ENCODE measurements at regions not wholly inside any gene's neighbourhood (a gene's known extent, or its start where the extent isn't known, plus 50 kb on each side); places are given as distances from the start of the nearest gene placed in this dataset.

DNA sequence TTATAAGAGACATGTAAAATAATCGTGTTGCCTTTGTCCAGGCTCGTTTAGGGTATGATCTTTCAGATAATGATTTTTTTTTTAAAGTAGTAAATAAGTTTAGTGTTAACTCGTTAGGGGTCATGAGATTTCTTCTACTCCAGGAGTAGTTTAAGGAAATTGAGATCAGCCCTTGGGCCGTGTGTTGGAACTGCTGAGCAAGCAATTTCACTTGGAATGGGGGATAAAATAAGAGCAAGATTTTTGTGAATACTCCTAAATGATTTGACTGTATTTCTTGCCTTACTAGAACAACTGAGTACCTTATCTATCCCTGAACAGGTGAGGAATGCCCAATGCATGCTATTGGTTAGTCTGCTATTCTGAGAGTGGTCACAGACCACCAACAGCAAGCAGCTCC is 102.2 kb upstream of the SERPINE2 start:
- TF ChIP-seq CTCF (IDR thresholded peaks at IDR 0.05; ENCODE audit: unreplicated experiment), result no peak
- DNase-seq (ENCODE audit: unreplicated experiment), result no peak
- ChIA-PET POLR2A (interaction anchor here (0.6 to 0.7 kb wide), 2 partner anchors 54 to 153 kb away, joined by 3 to 4 read pairs; no protein-coding TSS in a partner anchor), CTCF (no interaction called here)
- peaks cover 24% of the 10 kb centered on the region for H3K4me1 Mint-ChIP-seq (ENCODE audit: insufficient read depth, unreplicated experiment)
- H3K27me3 Mint-ChIP-seq (ENCODE audit: insufficient read depth, unreplicated experiment), result no peaks in the 10 kb centered on the region
- intact Hi-C loops (cut with micrococcal nuclease), result loop anchor here (5.0 kb wide), 1 partner anchor 81 kb away; no protein-coding TSS in a partner anchor
- H3K36me3 Mint-ChIP-seq (ENCODE audit: insufficient read depth, unreplicated experiment), result no peaks in the 10 kb centered on the region
- no TSS peak for BruUV-seq (replicated peaks)
- no peaks in the 10 kb centered on the region for H3K9me3 Mint-ChIP-seq (ENCODE audit: unreplicated experiment)
- peak overlapping the region; percentile 99 for H3K27ac Mint-ChIP-seq (ENCODE audit: low read depth, unreplicated experiment)
- H3K4me3 Mint-ChIP-seq (ENCODE audit: unreplicated experiment), result no peak overlapping the region

GRCh38 chr2:224137208-224137607 is 98.1 kb upstream of the SERPINE2 start:
- H3K27me3 Mint-ChIP-seq (ENCODE audit: insufficient read depth, unreplicated experiment), result no peaks in the 10 kb centered on the region
- intact Hi-C loops (cut with micrococcal nuclease), result no loop called here
- ChIA-PET POLR2A (no interaction called here), CTCF (no interaction called here)
- H3K4me3 Mint-ChIP-seq (ENCODE audit: unreplicated experiment), result no peak overlapping the region
- H3K4me1 Mint-ChIP-seq (ENCODE audit: insufficient read depth, unreplicated experiment), result peaks cover 8% of the 10 kb centered on the region
- TF ChIP-seq CTCF (IDR thresholded peaks at IDR 0.05; ENCODE audit: unreplicated experiment), result no peak
- no peak overlapping the region for H3K27ac Mint-ChIP-seq (ENCODE audit: low read depth, unreplicated experiment)
- no peaks in the 10 kb centered on the region for H3K9me3 Mint-ChIP-seq (ENCODE audit: unreplicated experiment)
- DNase-seq (ENCODE audit: unreplicated experiment), result no peak
- no peaks in the 10 kb centered on the region for H3K36me3 Mint-ChIP-seq (ENCODE audit: insufficient read depth, unreplicated experiment)
- no TSS peak for BruUV-seq (replicated peaks)

DNA sequence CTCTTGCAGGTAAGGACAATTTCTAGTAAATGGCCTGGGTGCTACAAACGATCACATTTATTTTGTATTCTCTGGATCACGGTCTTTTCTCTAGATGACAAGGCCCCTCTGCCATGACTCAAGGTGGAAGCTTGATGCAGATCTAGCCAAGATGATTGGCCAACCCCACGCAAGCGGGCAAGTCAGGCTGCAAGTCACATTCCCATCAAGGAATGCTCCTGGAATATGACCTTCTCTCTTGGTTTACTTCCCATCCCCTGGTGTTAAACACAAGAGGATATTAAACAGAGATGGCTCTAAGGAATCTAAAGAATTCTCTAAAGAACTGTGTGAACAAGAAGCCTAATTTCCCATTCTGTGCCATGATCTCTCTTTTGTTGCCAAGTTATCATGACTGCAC is 97.3 kb upstream of the SERPINE2 start:
- no peak overlapping the region for H3K27ac Mint-ChIP-seq (ENCODE audit: low read depth, unreplicated experiment)

GRCh38 chr2:224135881-224136280 is 96.8 kb upstream of the SERPINE2 start:
- Mint-ChIP-seq H3K27ac (ENCODE audit: low read depth, unreplicated experiment) (no peak overlapping the region), H3K9me3 (ENCODE audit: unreplicated experiment) (no peaks in the 10 kb centered on the region), H3K4me3 (ENCODE audit: unreplicated experiment) (no peak overlapping the region), H3K27me3 (ENCODE audit: insufficient read depth, unreplicated experiment) (no peaks in the 10 kb centered on the region), H3K4me1 (ENCODE audit: insufficient read depth, unreplicated experiment) (no peaks in the 10 kb centered on the region), H3K36me3 (ENCODE audit: insufficient read depth, unreplicated experiment) (no peaks in the 10 kb centered on the region)
- no peak for DNase-seq (ENCODE audit: unreplicated experiment)
- ChIA-PET CTCF (no interaction called here), POLR2A (interaction anchor here (0.7 to 0.9 kb wide), 2 partner anchors 14 to 27 kb away, joined by 3 to 4 read pairs; no protein-coding TSS in a partner anchor)
- no peak for TF ChIP-seq CTCF (IDR thresholded peaks at IDR 0.05; ENCODE audit: unreplicated experiment)
- intact Hi-C loops (cut with micrococcal nuclease), result no loop called here
- no TSS peak for BruUV-seq (replicated peaks)

More for the DNA sequence above, 97.3 kb upstream of the SERPINE2 start:
- POLR2A ChIA-PET, result interaction anchor here (0.7 kb wide), 1 partner anchor 26 kb away, joined by 4 read pairs; no protein-coding TSS in a partner anchor
- Mint-ChIP-seq H3K36me3 (ENCODE audit: insufficient read depth, unreplicated experiment) (no peaks in the 10 kb centered on the region), H3K4me1 (ENCODE audit: insufficient read depth, unreplicated experiment) (no peaks in the 10 kb centered on the region), H3K27me3 (ENCODE audit: insufficient read depth, unreplicated experiment) (no peaks in the 10 kb centered on the region), H3K9me3 (ENCODE audit: unreplicated experiment) (no peaks in the 10 kb centered on the region), H3K4me3 (ENCODE audit: unreplicated experiment) (no peak overlapping the region)
- no peak for DNase-seq (ENCODE audit: unreplicated experiment)
- CTCF ChIA-PET, result no interaction called here
- TF ChIP-seq CTCF (IDR thresholded peaks at IDR 0.05; ENCODE audit: unreplicated experiment), result no peak
- intact Hi-C loops (cut with micrococcal nuclease), result no loop called here
- BruUV-seq (replicated peaks), result no TSS peak
